Body of pancreas (tissue), 4 donors: ENCODE measurements at regions not wholly inside any gene's neighbourhood (a gene's known extent, or its start where the extent isn't known, plus 50 kb on each side); places are given as distances from the start of the nearest gene placed in this dataset.

Source experiments
- CTCF ChIP-seq, 7 experiments: fragments of 450-650 bp in 4 of 7; fragments of 200-600 bp in 3 of 7; sonication (generic) in 3 of 7; IDR thresholded peaks; one replicate each; pipeline ENCODE4 v1.5.1; 2016 to 2019; ENCODE audit warnings: antibody characterized with exemption in 7 of 7
- POLR2A ChIP-seq, 3 donors: fragments of 450-650 bp; IDR thresholded peaks; one replicate each; pipeline ENCODE4 v1.6.1; 2016; ENCODE audit warnings: antibody characterized with exemption in 3 of 3, mild to moderate bottlenecking in 2 of 3

DNA sequence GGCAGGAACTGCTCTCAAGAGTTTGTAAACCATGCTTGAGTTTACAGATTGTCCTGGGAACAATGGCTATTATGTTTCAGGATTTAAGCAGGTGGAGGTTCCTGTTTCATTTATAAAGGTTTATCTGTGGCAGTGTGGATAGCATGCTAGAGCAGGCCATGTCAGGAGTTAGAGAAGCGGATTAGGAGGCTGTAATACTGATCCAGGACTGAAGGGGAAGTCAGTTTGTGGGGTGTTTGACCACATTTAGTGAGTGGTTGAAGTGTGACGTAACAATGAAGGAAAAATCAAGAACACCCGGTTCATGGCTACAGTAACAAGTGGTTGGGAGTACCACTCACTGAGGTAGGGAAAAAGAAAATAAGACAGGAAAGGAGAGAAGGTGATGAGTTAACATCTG is 299.0 kb downstream of the TLR4 start:
- no peak for TF ChIP-seq CTCF (IDR thresholded peaks at IDR 0.05)
- no peak for TF ChIP-seq POLR2A (IDR thresholded peaks at IDR 0.05)
